ENCODE measurements at regions not wholly inside any gene's neighbourhood (a gene's known extent, or its start where the extent isn't known, plus 50 kb on each side); places are given as distances from the start of the nearest gene placed in this dataset.
"Not testable (repeated sequence)": the region's sequence is repeated elsewhere in the genome, so short reads cannot be mapped to it uniquely, and the experiment has no call there.

- no peak for DNase-seq (ENCODE audit: low read depth)
Observed at GRCh38 chr6:76776876-76777275, 686.4 kb downstream of the HTR1B start.

- DNase-seq (ENCODE audit: low read depth): no peak
Observed at GRCh38 chr6:76774781-76775384, 688.4 kb downstream of the HTR1B start.

GRCh38 chr6:76772951-76773350, 690.3 kb downstream of the HTR1B start:
- DNase-seq (ENCODE audit: low read depth): no peak

- DNase-seq (ENCODE audit: low read depth): no peak
Observed at GRCh38 chr6:76771059-76771634, 692.1 kb downstream of the HTR1B start.

GRCh38 chr6:76770281-76770680, 693.0 kb downstream of the HTR1B start:
- DNase-seq (ENCODE audit: low read depth): no peak

GRCh38 chr6:76768556-76768955, 694.7 kb downstream of the HTR1B start:
- no peak for DNase-seq (ENCODE audit: low read depth)

GRCh38 chr6:76764057-76764456, 691.6 kb upstream of the IMPG1 start:
- no peak for DNase-seq (ENCODE audit: low read depth)

GRCh38 chr6:76752841-76753240, 680.4 kb upstream of the IMPG1 start:
- DNase-seq (ENCODE audit: low read depth): no peak

- not testable (repeated sequence) for DNase-seq (ENCODE audit: low read depth)
Observed at GRCh38 chr6:76745388-76745787, 672.9 kb upstream of the IMPG1 start.

- not testable (repeated sequence) for DNase-seq (ENCODE audit: low read depth)
Observed at GRCh38 chr6:76744151-76744720, 671.8 kb upstream of the IMPG1 start.

GRCh38 chr6:76742919-76743318, 670.5 kb upstream of the IMPG1 start:
- no peak for DNase-seq (ENCODE audit: low read depth)

- no peak for DNase-seq (ENCODE audit: low read depth)
Observed at GRCh38 chr6:76719449-76719848, 647.0 kb upstream of the IMPG1 start.

- DNase-seq (ENCODE audit: low read depth): no peak
Observed at GRCh38 chr6:76708641-76709331, 636.3 kb upstream of the IMPG1 start.

GRCh38 chr6:76707630-76708029, 635.2 kb upstream of the IMPG1 start:
- DNase-seq (ENCODE audit: low read depth): no peak

GRCh38 chr6:76706631-76707030, 634.2 kb upstream of the IMPG1 start:
- no peak for DNase-seq (ENCODE audit: low read depth)

- no peak for DNase-seq (ENCODE audit: low read depth)
Observed at GRCh38 chr6:76706086-76706485, 633.6 kb upstream of the IMPG1 start.

GRCh38 chr6:76703786-76704185, 631.3 kb upstream of the IMPG1 start:
- no peak for DNase-seq (ENCODE audit: low read depth)

- DNase-seq (ENCODE audit: low read depth): no peak
Observed at GRCh38 chr6:76703285-76703684, 630.8 kb upstream of the IMPG1 start.

- no peak for DNase-seq (ENCODE audit: low read depth)
Observed at GRCh38 chr6:76702187-76702586, 629.7 kb upstream of the IMPG1 start.

GRCh38 chr6:76701610-76702009, 629.1 kb upstream of the IMPG1 start:
- no peak for DNase-seq (ENCODE audit: low read depth)

GRCh38 chr6:76697585-76697984, 625.1 kb upstream of the IMPG1 start:
- no peak for DNase-seq (ENCODE audit: low read depth)

- DNase-seq (ENCODE audit: low read depth): no peak
Observed at GRCh38 chr6:76694795-76695194, 622.3 kb upstream of the IMPG1 start.

- no peak for DNase-seq (ENCODE audit: low read depth)
Observed at GRCh38 chr6:76684875-76685274, 612.4 kb upstream of the IMPG1 start.
